Fibroblast of lung (primary cell): ENCODE measurements at regions not wholly inside any gene's neighbourhood (a gene's known extent, or its start where the extent isn't known, plus 50 kb on each side); places are given as distances from the start of the nearest gene placed in this dataset.
"Not testable (repeated sequence)": the region's sequence is repeated elsewhere in the genome, so short reads cannot be mapped to it uniquely, and the experiment has no call there.

Experiments used
- DNase-seq, 2 donors: peaks; one replicate each; pipeline versions ENCODE4 v3.0.0 to v3.0.0-alpha.2; 2010; ENCODE audit warnings: low read depth in 2 of 2
- H2AFZ ChIP-seq: 2 replicates; pipeline ENCODE4 v1.5.1; 2012; ENCODE audit warnings: low read length, control low read depth, inconsistent platforms
- H3K27ac ChIP-seq: 2 replicates; pipeline ENCODE4 v1.5.1; 2011; ENCODE audit warnings: low read length, control low read depth; ENCODE audit not compliant: insufficient read depth
- H3K27me3 ChIP-seq: 2 replicates; pipeline ENCODE4 v1.5.1; 2011; ENCODE audit warnings: mild to moderate bottlenecking, low read length; ENCODE audit not compliant: control insufficient read depth, insufficient read depth
- H3K36me3 ChIP-seq: 2 replicates; pipeline ENCODE4 v1.5.1; 2011; ENCODE audit warnings: low read length; ENCODE audit not compliant: control insufficient read depth, insufficient read depth
- H3K4me1 ChIP-seq: 2 replicates; pipeline ENCODE4 v1.5.1; 2011; ENCODE audit warnings: low read length; ENCODE audit not compliant: control insufficient read depth, insufficient read depth; ENCODE audit errors: extremely low read depth
- H3K4me2 ChIP-seq: 2 replicates; pipeline ENCODE4 v1.5.1; 2011; ENCODE audit warnings: low read length, control low read depth; ENCODE audit not compliant: insufficient read depth; ENCODE audit errors: extremely low read depth
- H3K4me3 ChIP-seq, 4 experiments: fragments of 200-600 bp in 1 of 4; sonication (generic) in 1 of 4; replicated peaks in 1 of 4; 2 replicates each; pipeline ENCODE4 v1.5.1; 2011 to 2016; ENCODE audit warnings: low read length in 4 of 4, low read depth in 3 of 4, mild to moderate bottlenecking in 3 of 4, control low read depth in 2 of 4, inconsistent platforms in 1 of 4, mixed read lengths in 1 of 4; ENCODE audit not compliant: insufficient read depth in 1 of 4; ENCODE audit errors: control extremely low read depth in 1 of 4
- H3K79me2 ChIP-seq: 2 replicates; pipeline ENCODE4 v1.5.1; 2012; ENCODE audit warnings: mild to moderate bottlenecking, low read length, inconsistent platforms; ENCODE audit not compliant: control insufficient read depth, insufficient read depth
- H3K9ac ChIP-seq: 2 replicates; pipeline ENCODE4 v1.5.1; 2011; ENCODE audit warnings: mild to moderate bottlenecking, low read length, control low read depth; ENCODE audit not compliant: insufficient read depth
- H3K9me3 ChIP-seq: 2 replicates; pipeline ENCODE4 v1.5.1; 2012; ENCODE audit warnings: low read depth, low read length; ENCODE audit not compliant: control insufficient read depth, insufficient read depth
- H4K20me1 ChIP-seq: 2 replicates; pipeline ENCODE4 v1.5.1; 2011; ENCODE audit warnings: low read length; ENCODE audit not compliant: control insufficient read depth, insufficient read depth; ENCODE audit errors: extremely low read depth
- EZH2 ChIP-seq: IDR thresholded peaks from 2 replicates; pipeline ENCODE4 v1.5.1; 2012; ENCODE audit warnings: low read length, control low read depth, mild to moderate bottlenecking; ENCODE audit errors: missing control alignments
- TF ChIP-seq, protein P1 (sequence below), 2 donors: IDR thresholded peaks in 1 of 2; conservative IDR thresholded peaks in 1 of 2; 1 replicate in 1 of 2; 2 replicates in 1 of 2; pipeline ENCODE4 v1.5.1; 2011 to 2012; ENCODE audit warnings: low read length in 2 of 2, control low read depth in 1 of 2, inconsistent platforms in 1 of 2, low read depth in 1 of 2, mild to moderate bottlenecking in 1 of 2

DNA sequence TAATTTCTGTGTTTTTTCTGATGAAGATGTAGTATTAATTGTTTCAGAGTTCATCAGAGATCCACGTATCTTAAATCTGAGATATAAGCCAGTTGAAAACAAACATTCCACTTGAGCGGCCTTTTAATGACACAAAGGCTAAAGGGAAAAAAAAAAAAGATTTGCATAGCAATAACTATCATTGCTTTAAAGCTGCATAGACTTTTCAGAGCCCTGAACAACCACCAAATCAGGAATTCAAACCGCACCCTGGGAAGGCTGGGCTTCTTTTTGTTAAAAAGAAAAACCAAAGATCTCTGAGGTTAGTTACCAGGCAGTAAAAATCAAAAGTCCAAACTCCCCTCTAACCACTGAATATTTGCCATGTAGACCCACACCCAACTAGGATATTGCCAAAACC lies 206.0 kb downstream of the HHIP start:
- Histone ChIP-seq H2AFZ (no peak overlapping the region), H3K27me3 (no peaks in the 10 kb centered on the region), H3K4me2 (no peak overlapping the region), H3K27ac (no peak overlapping the region), H3K79me2 (no peaks in the 10 kb centered on the region), H3K4me1 (no peaks in the 10 kb centered on the region), H4K20me1 (no peaks in the 10 kb centered on the region), H3K36me3 (no peaks in the 10 kb centered on the region), H3K4me3 (no peak overlapping the region), H3K9ac (no peak overlapping the region), H3K9me3 (no peaks in the 10 kb centered on the region)
- TF ChIP-seq EZH2, result no peak
- TF ChIP-seq, protein P1, sequence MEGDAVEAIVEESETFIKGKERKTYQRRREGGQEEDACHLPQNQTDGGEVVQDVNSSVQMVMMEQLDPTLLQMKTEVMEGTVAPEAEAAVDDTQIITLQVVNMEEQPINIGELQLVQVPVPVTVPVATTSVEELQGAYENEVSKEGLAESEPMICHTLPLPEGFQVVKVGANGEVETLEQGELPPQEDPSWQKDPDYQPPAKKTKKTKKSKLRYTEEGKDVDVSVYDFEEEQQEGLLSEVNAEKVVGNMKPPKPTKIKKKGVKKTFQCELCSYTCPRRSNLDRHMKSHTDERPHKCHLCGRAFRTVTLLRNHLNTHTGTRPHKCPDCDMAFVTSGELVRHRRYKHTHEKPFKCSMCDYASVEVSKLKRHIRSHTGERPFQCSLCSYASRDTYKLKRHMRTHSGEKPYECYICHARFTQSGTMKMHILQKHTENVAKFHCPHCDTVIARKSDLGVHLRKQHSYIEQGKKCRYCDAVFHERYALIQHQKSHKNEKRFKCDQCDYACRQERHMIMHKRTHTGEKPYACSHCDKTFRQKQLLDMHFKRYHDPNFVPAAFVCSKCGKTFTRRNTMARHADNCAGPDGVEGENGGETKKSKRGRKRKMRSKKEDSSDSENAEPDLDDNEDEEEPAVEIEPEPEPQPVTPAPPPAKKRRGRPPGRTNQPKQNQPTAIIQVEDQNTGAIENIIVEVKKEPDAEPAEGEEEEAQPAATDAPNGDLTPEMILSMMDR (conservative IDR thresholded peaks at IDR 0.05 in 1 of 2, IDR thresholded peaks at IDR 0.05 in 1 of 2; ENCODE audit: low read depth in 1 of 2, low read length in 2 of 2), result no peak
- DNase-seq, result peak in 1 of 2 donors; percentile 22

DNA sequence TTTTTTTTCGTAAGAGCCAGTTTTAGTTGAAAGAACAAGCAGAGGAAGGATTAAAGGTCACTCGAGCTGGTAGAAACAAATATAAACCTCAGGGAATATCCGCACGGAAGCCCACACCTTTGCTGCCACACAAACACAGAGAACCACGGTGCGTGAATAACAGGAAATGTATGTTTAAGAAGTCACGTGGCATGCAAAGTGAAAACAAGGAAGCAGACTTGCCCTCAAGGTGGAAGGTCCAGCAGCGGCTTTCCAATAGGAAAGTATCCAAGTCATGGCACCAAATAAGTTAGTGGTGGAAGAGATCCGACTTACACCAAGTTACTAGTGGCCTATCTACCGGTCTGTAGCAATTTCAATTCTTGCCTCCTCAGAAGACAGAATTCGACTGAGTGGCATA lies 215.5 kb downstream of the HHIP start:
- Histone ChIP-seq H3K36me3 (no peaks in the 10 kb centered on the region), H3K79me2 (no peaks in the 10 kb centered on the region), H3K4me3 (no peak overlapping the region), H3K4me2 (no peak overlapping the region), H3K9me3 (no peaks in the 10 kb centered on the region), H3K9ac (no peak overlapping the region), H3K4me1 (no peaks in the 10 kb centered on the region), H3K27ac (no peak overlapping the region), H3K27me3 (no peaks in the 10 kb centered on the region), H2AFZ (no peak overlapping the region), H4K20me1 (no peaks in the 10 kb centered on the region)
- no peak for DNase-seq
- TF ChIP-seq EZH2, result no peak
- TF ChIP-seq, protein P1 (conservative IDR thresholded peaks at IDR 0.05 in 1 of 2, IDR thresholded peaks at IDR 0.05 in 1 of 2; ENCODE audit: low read depth in 1 of 2, low read length in 2 of 2), result no peak

DNA sequence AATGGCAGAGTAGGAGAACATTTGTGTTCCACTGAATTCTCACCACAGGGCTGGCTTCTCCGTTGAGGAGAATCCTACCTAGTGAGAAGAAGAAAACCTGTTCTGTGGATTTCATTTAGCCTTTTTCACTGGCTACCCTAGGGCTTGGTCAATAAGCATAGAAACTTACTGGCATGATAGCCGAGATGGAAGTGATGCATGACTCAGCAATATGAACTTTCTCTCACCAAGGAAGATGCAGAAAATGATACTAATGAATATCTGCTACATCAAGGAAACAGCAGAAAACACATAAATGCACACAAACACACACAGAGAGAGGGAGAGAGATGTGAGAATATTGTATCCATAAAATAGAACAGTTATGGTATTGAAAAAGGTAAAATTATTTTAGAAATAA lies 216.3 kb downstream of the HHIP start:
- no peak overlapping the region for H3K27ac ChIP-seq
- H3K4me1 ChIP-seq, result no peaks in the 10 kb centered on the region
- H3K36me3 ChIP-seq, result no peaks in the 10 kb centered on the region
- H3K27me3 ChIP-seq, result no peaks in the 10 kb centered on the region
- no peak overlapping the region for H3K9ac ChIP-seq
- no peak for DNase-seq
- no peak overlapping the region for H2AFZ ChIP-seq
- H4K20me1 ChIP-seq, result no peaks in the 10 kb centered on the region
- TF ChIP-seq, protein P1 (conservative IDR thresholded peaks at IDR 0.05 in 1 of 2, IDR thresholded peaks at IDR 0.05 in 1 of 2; ENCODE audit: low read depth in 1 of 2, low read length in 2 of 2), result no peak
- TF ChIP-seq EZH2, result no peak
- H3K79me2 ChIP-seq, result no peaks in the 10 kb centered on the region
- no peak overlapping the region for H3K4me2 ChIP-seq
- no peak overlapping the region for H3K4me3 ChIP-seq
- no peaks in the 10 kb centered on the region for H3K9me3 ChIP-seq

DNA sequence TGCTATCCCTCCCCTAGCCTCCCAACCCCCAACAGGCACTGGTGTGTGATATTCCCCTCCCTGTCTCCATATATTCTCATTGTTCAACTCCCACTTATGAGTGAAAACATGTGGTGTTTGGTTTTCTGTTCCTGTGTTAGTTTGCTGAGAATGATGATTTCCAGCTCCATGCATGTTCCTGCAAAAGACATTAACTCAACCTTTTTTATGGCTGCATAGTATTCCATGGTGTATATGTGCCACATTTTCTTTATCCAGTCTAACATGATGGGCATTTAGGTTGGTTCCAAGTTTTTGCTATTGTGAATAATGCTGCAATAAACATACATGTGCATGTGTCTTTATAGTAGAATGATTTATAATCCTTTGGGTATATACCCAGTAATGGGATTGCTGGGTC lies 218.9 kb downstream of the HHIP start:
- not testable (repeated sequence) for H3K9me3 ChIP-seq, DNase-seq, H3K36me3 ChIP-seq, H3K4me2 ChIP-seq, H3K27ac ChIP-seq, H3K27me3 ChIP-seq, H4K20me1 ChIP-seq, H3K4me1 ChIP-seq, H3K79me2 ChIP-seq, H3K9ac ChIP-seq, H2AFZ ChIP-seq, H3K4me3 ChIP-seq
